HL-60 (cell line): ENCODE measurements at regions not wholly inside any gene's neighbourhood (a gene's known extent, or its start where the extent isn't known, plus 50 kb on each side); places are given as distances from the start of the nearest gene placed in this dataset.

Experiments used
- DNase-seq, 2 experiments: peaks; one replicate each; pipeline ENCODE4 v3.0.0-alpha.2; 2010 to 2020; ENCODE audit warnings: low read depth in 1 of 2, low spot score in 1 of 2
- H3K27ac ChIP-seq: fragments of 250-450 bp; sonication (Bioruptor Pico); replicated peaks from 2 replicates; pipeline ENCODE4 v1.5.1; 2020; ENCODE audit warnings: mild to moderate bottlenecking, moderate library complexity
- H3K27me3 ChIP-seq: fragments of 250-450 bp; sonication (Bioruptor Pico); 2 replicates; pipeline ENCODE4 v1.5.1; 2021; ENCODE audit warnings: mild to moderate bottlenecking, moderate library complexity; ENCODE audit not compliant: insufficient read depth, poor library complexity, severe bottlenecking
- H3K4me3 ChIP-seq: replicated peaks from 2 replicates; pipeline ENCODE4 v1.5.1; 2011; ENCODE audit warnings: mild to moderate bottlenecking, control low read depth, low read length; ENCODE audit not compliant: insufficient read depth
- GABPA ChIP-seq: IDR thresholded peaks from 2 replicates; pipeline ENCODE4 v1.6.1; 2012; ENCODE audit warnings: low read depth
- POLR2AphosphoS5 ChIP-seq: IDR thresholded peaks from 2 replicates; pipeline ENCODE4 v1.6.1; 2012; ENCODE audit warnings: low read depth
- SPI1 ChIP-seq: IDR thresholded peaks from 2 replicates; pipeline ENCODE4 v1.6.1; 2012; ENCODE audit warnings: low read depth, mild to moderate bottlenecking, borderline replicate concordance
- TF ChIP-seq, protein P1 (sequence below): IDR thresholded peaks from one replicate; pipeline ENCODE4 v1.5.1; 2011; ENCODE audit warnings: low read length, control low read depth, inconsistent platforms; ENCODE audit not compliant: insufficient read depth
- TF ChIP-seq, protein P2 (sequence below): IDR thresholded peaks from 2 replicates; pipeline ENCODE4 v1.6.1; 2012; ENCODE audit warnings: low read depth; ENCODE audit not compliant: insufficient replicate concordance

DNA sequence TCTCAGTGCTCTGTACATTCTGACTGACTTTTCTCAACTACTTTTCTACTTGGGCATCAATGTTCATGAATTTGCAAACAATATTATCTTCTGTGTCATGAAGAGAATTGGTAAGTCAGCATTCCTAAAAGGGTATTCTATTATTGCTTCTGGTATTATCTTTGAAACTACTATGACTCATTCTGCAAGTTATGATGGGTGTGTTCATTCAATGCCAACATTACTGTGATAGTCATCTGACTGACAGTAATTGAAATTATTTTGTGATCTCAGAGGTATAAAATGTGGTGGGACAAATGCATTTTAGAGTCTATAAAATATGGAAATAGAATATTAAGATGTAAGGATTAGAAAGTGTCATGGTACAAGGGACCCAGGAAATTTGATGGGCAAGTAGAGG, 736.0 kb upstream of the CELF4 start:
- no peak for DNase-seq
- Histone ChIP-seq H3K27ac (no peak overlapping the region), H3K4me3 (no peak overlapping the region), H3K27me3 (no peaks in the 10 kb centered on the region)
- TF ChIP-seq SPI1 (no peak), POLR2AphosphoS5 (no peak)

DNA sequence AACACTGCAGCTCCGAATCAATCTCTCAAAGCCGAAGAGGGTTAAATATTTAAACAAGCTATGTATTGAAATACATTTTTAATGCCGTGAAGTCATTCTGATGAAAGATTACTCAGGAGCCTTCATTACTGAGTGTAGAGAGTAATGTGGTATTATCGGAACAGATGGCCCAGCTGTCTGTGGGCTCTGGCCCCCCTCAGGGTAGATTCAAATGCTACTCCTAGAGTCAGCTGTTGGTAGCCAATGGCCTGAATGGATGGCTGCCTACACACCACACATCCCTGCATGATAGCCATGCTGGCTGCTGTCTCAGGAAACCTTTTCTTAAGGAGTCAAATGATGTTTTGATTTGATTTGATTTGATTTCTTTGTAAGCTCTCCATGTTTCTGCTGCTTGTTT, 732.3 kb upstream of the CELF4 start:
- TF ChIP-seq SPI1 = no peak
- TF ChIP-seq, protein P1, sequence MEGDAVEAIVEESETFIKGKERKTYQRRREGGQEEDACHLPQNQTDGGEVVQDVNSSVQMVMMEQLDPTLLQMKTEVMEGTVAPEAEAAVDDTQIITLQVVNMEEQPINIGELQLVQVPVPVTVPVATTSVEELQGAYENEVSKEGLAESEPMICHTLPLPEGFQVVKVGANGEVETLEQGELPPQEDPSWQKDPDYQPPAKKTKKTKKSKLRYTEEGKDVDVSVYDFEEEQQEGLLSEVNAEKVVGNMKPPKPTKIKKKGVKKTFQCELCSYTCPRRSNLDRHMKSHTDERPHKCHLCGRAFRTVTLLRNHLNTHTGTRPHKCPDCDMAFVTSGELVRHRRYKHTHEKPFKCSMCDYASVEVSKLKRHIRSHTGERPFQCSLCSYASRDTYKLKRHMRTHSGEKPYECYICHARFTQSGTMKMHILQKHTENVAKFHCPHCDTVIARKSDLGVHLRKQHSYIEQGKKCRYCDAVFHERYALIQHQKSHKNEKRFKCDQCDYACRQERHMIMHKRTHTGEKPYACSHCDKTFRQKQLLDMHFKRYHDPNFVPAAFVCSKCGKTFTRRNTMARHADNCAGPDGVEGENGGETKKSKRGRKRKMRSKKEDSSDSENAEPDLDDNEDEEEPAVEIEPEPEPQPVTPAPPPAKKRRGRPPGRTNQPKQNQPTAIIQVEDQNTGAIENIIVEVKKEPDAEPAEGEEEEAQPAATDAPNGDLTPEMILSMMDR = no peak
- TF ChIP-seq, protein P2, sequence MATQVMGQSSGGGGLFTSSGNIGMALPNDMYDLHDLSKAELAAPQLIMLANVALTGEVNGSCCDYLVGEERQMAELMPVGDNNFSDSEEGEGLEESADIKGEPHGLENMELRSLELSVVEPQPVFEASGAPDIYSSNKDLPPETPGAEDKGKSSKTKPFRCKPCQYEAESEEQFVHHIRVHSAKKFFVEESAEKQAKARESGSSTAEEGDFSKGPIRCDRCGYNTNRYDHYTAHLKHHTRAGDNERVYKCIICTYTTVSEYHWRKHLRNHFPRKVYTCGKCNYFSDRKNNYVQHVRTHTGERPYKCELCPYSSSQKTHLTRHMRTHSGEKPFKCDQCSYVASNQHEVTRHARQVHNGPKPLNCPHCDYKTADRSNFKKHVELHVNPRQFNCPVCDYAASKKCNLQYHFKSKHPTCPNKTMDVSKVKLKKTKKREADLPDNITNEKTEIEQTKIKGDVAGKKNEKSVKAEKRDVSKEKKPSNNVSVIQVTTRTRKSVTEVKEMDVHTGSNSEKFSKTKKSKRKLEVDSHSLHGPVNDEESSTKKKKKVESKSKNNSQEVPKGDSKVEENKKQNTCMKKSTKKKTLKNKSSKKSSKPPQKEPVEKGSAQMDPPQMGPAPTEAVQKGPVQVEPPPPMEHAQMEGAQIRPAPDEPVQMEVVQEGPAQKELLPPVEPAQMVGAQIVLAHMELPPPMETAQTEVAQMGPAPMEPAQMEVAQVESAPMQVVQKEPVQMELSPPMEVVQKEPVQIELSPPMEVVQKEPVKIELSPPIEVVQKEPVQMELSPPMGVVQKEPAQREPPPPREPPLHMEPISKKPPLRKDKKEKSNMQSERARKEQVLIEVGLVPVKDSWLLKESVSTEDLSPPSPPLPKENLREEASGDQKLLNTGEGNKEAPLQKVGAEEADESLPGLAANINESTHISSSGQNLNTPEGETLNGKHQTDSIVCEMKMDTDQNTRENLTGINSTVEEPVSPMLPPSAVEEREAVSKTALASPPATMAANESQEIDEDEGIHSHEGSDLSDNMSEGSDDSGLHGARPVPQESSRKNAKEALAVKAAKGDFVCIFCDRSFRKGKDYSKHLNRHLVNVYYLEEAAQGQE = no peak
- TF ChIP-seq GABPA = no peak
- no peak for TF ChIP-seq POLR2AphosphoS5
- DNase-seq = no peak
- Histone ChIP-seq H3K27ac (no peak overlapping the region), H3K4me3 (no peak overlapping the region), H3K27me3 (no peaks in the 10 kb centered on the region)

DNA sequence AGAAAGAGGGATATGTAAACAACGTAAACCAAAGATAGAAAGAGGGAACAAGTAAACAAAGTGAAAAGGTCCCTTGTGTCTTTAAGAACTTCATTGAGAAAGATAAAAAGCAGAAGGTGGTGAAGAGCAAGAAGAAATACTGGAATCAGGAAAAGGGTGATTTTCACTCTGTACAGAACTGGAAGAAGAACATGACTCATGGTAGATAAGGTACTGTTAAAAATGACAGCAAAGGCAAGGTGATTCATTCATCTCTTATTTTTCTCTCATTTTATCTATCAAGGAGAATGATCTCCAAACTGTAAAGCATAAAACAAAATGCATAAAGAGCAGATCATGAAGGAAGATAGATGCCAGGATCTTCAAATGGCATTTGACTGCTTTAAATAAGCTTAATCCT, 724.6 kb upstream of the CELF4 start:
- no peak overlapping the region for H3K27ac ChIP-seq
- no peaks in the 10 kb centered on the region for H3K27me3 ChIP-seq
- no peak overlapping the region for H3K4me3 ChIP-seq
- no peak for TF ChIP-seq POLR2AphosphoS5
- TF ChIP-seq SPI1 = no peak
- TF ChIP-seq, protein P1 = no peak
- TF ChIP-seq, protein P2 = no peak
- no peak for TF ChIP-seq GABPA
- DNase-seq = no peak

DNA sequence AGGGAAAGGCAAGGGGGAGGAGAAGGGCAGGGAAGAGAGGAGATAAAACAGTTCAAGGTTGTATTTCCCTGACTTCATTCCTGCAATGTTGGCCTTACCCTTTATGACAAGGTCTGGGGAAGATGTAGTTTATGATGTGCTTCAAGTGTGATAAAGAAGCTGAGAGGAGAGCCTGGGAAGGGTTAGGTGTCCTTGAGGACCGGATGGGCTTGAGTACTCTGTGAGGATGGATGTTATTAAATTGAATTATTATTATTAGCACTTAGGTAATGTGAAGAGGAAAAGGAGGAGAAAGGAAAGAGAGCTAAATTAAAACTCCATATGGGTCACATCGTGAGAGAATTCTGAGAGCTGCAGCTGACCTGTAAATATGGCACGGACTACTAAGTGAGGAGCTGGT, 719.4 kb upstream of the CELF4 start:
- no peaks in the 10 kb centered on the region for H3K27me3 ChIP-seq
- no peak for DNase-seq
- H3K27ac ChIP-seq = no peak overlapping the region
- H3K4me3 ChIP-seq = no peak overlapping the region
- TF ChIP-seq, protein P1 = no peak
- no peak for TF ChIP-seq POLR2AphosphoS5
- TF ChIP-seq, protein P2 = no peak
- no peak for TF ChIP-seq GABPA
- no peak for TF ChIP-seq SPI1
